HFF-Myc (cell line): ENCODE measurements at regions not wholly inside any gene's neighbourhood (a gene's known extent, or its start where the extent isn't known, plus 50 kb on each side); places are given as distances from the start of the nearest gene placed in this dataset.

Experiments used
- DNase-seq: peaks from one replicate; pipeline ENCODE4 v3.0.0-alpha.2; 2011; ENCODE audit warnings: low read depth; ENCODE audit errors: extremely low read depth
- H3K4me3 ChIP-seq: replicated peaks from 2 replicates; pipeline ENCODE4 v1.5.1; 2011; ENCODE audit warnings: low read depth, mild to moderate bottlenecking, control low read depth, low read length
- TF ChIP-seq, protein P1 (sequence below): IDR thresholded peaks from 2 replicates; pipeline ENCODE4 v1.5.1; 2012; ENCODE audit warnings: mild to moderate bottlenecking, low read depth, low read length, control low read depth; ENCODE audit errors: missing control alignments

DNA sequence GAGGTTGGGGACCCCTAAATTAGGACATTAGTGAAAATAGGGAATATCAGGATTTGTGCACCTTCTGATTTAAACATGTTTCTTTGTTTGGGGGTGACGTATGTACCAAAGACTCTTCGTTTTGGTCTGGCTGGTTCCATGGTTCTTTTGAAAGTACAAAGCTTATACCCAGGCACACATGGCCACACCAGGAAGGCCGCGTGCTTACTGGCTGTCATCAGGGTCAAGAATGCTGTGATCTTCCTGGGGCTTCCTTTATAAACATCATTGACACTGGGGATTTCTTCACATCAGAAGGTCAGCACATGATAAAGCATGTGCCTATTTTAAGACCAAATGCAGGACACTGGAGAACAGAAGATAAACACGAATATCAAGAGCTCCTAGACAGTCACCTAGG is 230.6 kb upstream of the ID2 start:
- DNase-seq = no peak
- no peak overlapping the region for H3K4me3 ChIP-seq
- TF ChIP-seq, protein P1, sequence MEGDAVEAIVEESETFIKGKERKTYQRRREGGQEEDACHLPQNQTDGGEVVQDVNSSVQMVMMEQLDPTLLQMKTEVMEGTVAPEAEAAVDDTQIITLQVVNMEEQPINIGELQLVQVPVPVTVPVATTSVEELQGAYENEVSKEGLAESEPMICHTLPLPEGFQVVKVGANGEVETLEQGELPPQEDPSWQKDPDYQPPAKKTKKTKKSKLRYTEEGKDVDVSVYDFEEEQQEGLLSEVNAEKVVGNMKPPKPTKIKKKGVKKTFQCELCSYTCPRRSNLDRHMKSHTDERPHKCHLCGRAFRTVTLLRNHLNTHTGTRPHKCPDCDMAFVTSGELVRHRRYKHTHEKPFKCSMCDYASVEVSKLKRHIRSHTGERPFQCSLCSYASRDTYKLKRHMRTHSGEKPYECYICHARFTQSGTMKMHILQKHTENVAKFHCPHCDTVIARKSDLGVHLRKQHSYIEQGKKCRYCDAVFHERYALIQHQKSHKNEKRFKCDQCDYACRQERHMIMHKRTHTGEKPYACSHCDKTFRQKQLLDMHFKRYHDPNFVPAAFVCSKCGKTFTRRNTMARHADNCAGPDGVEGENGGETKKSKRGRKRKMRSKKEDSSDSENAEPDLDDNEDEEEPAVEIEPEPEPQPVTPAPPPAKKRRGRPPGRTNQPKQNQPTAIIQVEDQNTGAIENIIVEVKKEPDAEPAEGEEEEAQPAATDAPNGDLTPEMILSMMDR = no peak

DNA sequence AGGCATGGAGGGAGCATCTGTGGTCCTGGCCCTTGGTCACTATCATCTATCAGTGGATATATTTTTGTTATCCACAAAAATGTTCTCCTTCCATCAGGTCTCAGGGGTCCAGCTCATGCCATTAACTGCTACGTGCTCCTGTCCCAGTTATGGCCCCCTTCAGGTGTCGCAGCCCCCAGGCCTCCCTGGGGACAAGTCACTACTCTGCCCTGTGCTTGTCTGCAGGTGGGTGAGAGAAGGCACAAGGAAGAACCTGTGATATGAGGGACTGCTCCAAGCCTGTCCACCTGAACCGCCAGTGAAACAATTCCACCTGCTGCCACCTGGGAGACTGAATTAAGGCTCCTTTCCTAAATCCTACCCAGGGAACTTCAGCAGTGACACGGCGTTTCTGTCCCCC is 229.6 kb upstream of the ID2 start:
- TF ChIP-seq, protein P1 = no peak
- no peak overlapping the region for H3K4me3 ChIP-seq
- no peak for DNase-seq

DNA sequence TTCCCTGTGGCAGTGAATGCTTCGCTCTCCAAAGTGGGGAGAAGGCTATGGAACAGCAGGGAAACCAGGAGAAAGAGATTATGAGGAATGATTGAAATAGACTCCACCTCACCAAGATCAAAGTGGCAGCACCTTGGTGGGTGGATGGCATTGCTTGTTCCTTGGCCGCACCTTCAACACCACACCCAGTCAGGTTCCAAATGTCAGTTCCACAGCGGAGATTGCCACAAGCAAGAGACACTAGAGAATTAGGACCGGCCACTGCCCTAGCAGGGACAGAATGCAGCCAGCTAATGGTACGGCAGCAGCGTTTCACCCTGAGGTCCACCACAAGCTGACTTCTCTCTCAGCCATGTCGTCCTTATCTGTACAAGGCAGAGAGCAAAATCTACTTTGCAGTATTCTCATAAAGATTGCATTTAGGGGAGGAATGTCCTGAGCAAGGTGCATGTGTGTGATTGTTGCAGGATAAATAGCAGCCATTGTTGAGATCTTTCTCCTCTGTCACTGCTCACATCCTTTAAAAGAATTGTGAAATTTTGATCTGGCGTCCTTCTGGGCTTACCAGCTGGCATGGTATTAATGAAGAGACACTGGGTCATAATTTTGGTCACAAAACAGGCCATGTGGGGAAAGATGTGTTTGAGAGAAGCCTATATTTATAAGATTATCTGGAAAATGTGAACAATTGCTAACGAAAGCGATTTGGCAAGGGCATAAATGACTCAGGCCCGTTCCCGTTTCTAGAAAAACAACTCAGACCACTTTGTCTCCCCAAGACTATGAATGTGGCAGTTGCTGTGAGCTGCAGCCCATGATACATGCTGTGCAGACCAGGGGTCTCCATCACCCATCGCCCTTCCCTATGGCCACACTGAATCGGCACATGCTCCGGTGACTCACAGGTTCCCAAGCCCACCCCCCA is 228.6 kb upstream of the ID2 start:
- no peak overlapping the region for H3K4me3 ChIP-seq
- no peak for DNase-seq
- TF ChIP-seq, protein P1 = no peak

GRCh38 chr2:8453904-8454302 is 228.0 kb upstream of the ID2 start:
- no peak overlapping the region for H3K4me3 ChIP-seq
- DNase-seq = peak; percentile 3
- TF ChIP-seq, protein P1 = no peak

- DNase-seq = no peak
- H3K4me3 ChIP-seq = no peak overlapping the region
- TF ChIP-seq, protein P1 = no peak
Measured at GRCh38 chr2:8454797-8455196, 227.1 kb upstream of the ID2 start.

DNA sequence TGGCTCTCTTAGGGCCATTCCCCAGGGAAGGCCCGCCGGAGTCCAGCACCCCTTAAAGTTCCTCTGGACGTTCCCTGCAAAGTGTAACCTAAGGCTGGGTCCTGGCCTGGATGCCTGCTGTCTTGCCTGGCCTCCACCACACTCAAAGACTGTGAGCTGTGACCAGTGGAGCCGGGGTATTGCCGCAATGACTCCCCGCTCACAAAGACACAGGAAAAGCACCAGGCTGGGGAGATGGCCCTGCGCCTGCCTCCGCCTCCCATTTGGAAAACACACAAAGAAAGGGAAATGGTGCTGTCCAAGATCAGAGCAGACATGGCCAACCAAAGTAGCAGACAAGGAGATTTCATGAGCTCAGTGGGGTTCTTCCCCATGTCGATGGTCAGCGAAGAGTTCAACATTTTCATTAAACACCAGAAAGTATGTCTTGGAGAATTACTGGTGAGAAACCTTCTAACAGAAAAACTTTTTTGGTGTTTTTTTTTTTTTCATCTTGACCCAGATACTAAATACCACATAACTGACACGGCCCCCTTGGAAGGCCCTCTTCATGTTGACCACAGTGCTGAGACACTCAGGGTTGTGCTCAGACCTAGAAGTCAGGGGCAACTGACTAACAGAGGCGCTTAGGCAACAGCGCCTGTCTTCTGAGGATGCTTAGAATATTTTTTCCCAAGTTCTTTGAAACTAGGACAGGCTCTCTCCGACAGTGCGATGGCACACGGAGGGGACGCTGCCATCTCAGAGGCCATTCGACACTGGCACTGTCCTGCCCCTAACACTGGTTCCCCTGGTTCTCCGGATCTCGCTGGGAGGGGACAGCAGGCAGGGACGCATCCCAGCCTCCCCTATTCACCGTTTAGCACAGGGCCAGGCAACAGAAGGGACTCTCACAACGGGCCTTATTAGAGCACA is 226.4 kb upstream of the ID2 start:
- DNase-seq = no peak
- no peak overlapping the region for H3K4me3 ChIP-seq
- TF ChIP-seq, protein P1 = no peak
